Transverse colon (tissue), 4 donors: ENCODE measurements at regions not wholly inside any gene's neighbourhood (a gene's known extent, or its start where the extent isn't known, plus 50 kb on each side); places are given as distances from the start of the nearest gene placed in this dataset.
"Not testable (repeated sequence)": the region's sequence is repeated elsewhere in the genome, so short reads cannot be mapped to it uniquely, and the experiment has no call there.

Source experiments
- DNase-seq: peaks from one replicate; pipeline ENCODE4 v3.0.0-alpha.2; 2019
- H3K27ac ChIP-seq, 4 donors: fragments of 200-600 bp; sonication (generic); 2 replicates each; pipeline ENCODE4 v1.5.1; 2016 to 2018; ENCODE audit warnings: inconsistent platforms in 4 of 4
- H3K27me3 ChIP-seq: fragments of 200-600 bp; sonication (generic); 2 replicates; pipeline ENCODE4 v1.5.1; 2017; ENCODE audit warnings: inconsistent platforms
- H3K36me3 ChIP-seq, 4 donors: fragments of 200-600 bp; sonication (generic); 2 replicates each; pipeline ENCODE4 v1.5.1; 2017 to 2019; ENCODE audit warnings: inconsistent platforms in 4 of 4
- H3K4me1 ChIP-seq, 4 donors: fragments of 200-600 bp; sonication (generic); 2 replicates each; pipeline ENCODE4 v1.5.1; 2017 to 2020; ENCODE audit warnings: inconsistent platforms in 4 of 4
- H3K4me3 ChIP-seq, 4 donors: fragments of 200-600 bp; sonication (generic); 1 replicate in 1 of 4; 2 replicates in 3 of 4; pipeline versions ENCODE4 v1.5.1 to v1.6.1; 2017 to 2019; ENCODE audit warnings: inconsistent platforms in 4 of 4
- H3K9me3 ChIP-seq, 2 donors: fragments of 200-600 bp; sonication (generic); 2 replicates each; pipeline ENCODE4 v1.5.1; 2017 to 2019; ENCODE audit warnings: inconsistent platforms in 2 of 2
- EP300 ChIP-seq: sonication (generic); formaldehyde crosslinking; IDR thresholded peaks from one replicate; pipeline ENCODE4 v1.6.1; 2017; ENCODE audit warnings: antibody characterized with exemption, low read depth
- POLR2A ChIP-seq: fragments of 450-650 bp; IDR thresholded peaks from one replicate; pipeline ENCODE4 v1.6.1; 2016; ENCODE audit warnings: antibody characterized with exemption, mild to moderate bottlenecking, moderate library complexity
- POLR2AphosphoS5 ChIP-seq, 3 donors: sonication (generic); formaldehyde crosslinking; IDR thresholded peaks; one replicate each; pipeline ENCODE4 v1.6.1; 2016; ENCODE audit warnings: antibody characterized with exemption in 3 of 3
- WGBS, 2 donors: methylation state at CpG; one replicate each; pipeline ENCODE4 v1.1.5; 2018; ENCODE audit warnings: low coverage in 1 of 2; 5-methylcytosine and 5-hydroxymethylcytosine counted together
- in situ Hi-C, 4 donors: fragments of 200-750 bp; cut with MboI; loops; one replicate each; pipeline versions ENCODE4 v1.15.0 to v1.15.1; 2017; ENCODE audit warnings: low sequenced_read_pairs in 3 of 4, low pct_ligation_motif_present in 1 of 4, low pct_unique_long_range_greater_than_20kb in 1 of 4
- intact Hi-C: fragments of 100-400 bp; cut with DNase I; formaldehyde crosslinking; loops from one replicate; pipeline ENCODE4 v1.15.1; 2023; ENCODE audit warnings: low total_unique reads
- TF ChIP-seq, protein P1 (sequence below), 5 experiments: fragments of 200-600 bp in 3 of 5; fragments of 450-650 bp in 2 of 5; sonication (generic) in 3 of 5; IDR thresholded peaks; 1 replicate in 2 of 5; 2 replicates in 3 of 5; pipeline ENCODE4 v1.5.1; 2016 to 2017; ENCODE audit warnings: antibody characterized with exemption in 5 of 5, inconsistent platforms in 3 of 5, mild to moderate bottlenecking in 2 of 5, moderate library complexity in 1 of 5

GRCh38 chr5:120345947-120346346, 118.2 kb upstream of the PRR16 start:
- no peaks in the 10 kb centered on the region for H3K9me3 ChIP-seq
- WGBS, 2 donors: 84 to 93% methylated on average over 4 of the region's 4 CpGs
- no peaks in the 10 kb centered on the region for H3K36me3 ChIP-seq
- no peaks in the 10 kb centered on the region for H3K4me1 ChIP-seq
- no peaks in the 10 kb centered on the region for H3K27me3 ChIP-seq
- in situ Hi-C loops (no loop called here), intact Hi-C loops (no loop called here)
- H3K4me3 ChIP-seq: no peak overlapping the region
- H3K27ac ChIP-seq: no peak overlapping the region
- TF ChIP-seq, protein P1, sequence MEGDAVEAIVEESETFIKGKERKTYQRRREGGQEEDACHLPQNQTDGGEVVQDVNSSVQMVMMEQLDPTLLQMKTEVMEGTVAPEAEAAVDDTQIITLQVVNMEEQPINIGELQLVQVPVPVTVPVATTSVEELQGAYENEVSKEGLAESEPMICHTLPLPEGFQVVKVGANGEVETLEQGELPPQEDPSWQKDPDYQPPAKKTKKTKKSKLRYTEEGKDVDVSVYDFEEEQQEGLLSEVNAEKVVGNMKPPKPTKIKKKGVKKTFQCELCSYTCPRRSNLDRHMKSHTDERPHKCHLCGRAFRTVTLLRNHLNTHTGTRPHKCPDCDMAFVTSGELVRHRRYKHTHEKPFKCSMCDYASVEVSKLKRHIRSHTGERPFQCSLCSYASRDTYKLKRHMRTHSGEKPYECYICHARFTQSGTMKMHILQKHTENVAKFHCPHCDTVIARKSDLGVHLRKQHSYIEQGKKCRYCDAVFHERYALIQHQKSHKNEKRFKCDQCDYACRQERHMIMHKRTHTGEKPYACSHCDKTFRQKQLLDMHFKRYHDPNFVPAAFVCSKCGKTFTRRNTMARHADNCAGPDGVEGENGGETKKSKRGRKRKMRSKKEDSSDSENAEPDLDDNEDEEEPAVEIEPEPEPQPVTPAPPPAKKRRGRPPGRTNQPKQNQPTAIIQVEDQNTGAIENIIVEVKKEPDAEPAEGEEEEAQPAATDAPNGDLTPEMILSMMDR (IDR thresholded peaks at IDR 0.05): no peak
- no peak for TF ChIP-seq EP300
- no peak for TF ChIP-seq POLR2AphosphoS5 (IDR thresholded peaks at IDR 0.05)
- no peak for TF ChIP-seq POLR2A
- DNase-seq: no peak

DNA sequence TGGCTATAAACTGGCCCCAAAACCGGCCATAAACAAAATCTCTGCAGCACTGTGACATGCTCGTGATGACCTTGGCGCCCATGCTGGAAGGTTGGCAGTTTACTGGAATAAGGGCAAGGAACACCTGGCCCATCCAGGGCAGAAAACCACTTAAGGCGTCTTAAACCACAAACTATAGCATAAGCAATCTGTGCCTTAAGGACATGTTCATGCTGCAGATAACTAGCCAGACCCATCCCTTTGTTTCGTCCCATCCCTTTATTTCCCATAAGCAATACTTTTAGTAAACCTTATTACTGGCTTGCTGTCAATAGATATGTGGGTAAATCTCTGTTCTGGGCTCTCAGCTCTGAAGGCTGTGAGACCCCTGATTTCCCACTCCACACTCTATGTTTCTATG, 113.0 kb upstream of the PRR16 start:
- intact Hi-C loops, H3K4me1 ChIP-seq, in situ Hi-C loops, DNase-seq, H3K27me3 ChIP-seq, H3K36me3 ChIP-seq, H3K4me3 ChIP-seq, H3K27ac ChIP-seq, H3K9me3 ChIP-seq: not testable (repeated sequence)
- WGBS, 2 donors: 90 to 100% methylated on average over 3 to 5 of the region's 5 CpGs

DNA sequence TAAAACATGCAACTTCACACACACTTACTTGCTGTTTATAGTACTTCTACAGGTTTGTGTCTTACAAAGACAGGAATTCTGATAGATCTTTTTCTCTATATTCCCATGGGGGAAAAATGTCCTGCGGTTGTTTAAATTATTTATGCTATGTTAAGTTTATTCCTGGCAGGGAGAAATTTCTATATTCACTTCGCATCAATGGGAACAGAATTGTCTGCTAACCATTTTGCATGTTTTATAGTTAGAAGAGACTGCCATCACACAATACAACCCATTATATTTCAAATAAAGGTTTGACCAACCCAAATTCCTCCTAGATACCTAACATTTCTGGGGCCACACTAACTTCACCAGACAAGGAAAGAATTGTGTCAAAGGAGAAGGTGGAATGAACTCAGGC, 110.0 kb upstream of the PRR16 start:
- peaks cover 0 to 6% of the 10 kb centered on the region in 2 donors for H3K9me3 ChIP-seq
- in situ Hi-C loops: no loop called here
- H3K4me3 ChIP-seq: no peak overlapping the region
- H3K27ac ChIP-seq: no peak overlapping the region
- DNase-seq: no peak
- no peaks in the 10 kb centered on the region for H3K4me1 ChIP-seq
- intact Hi-C loops: no loop called here
- 81 to 91% methylated on average over 2 of the region's 2 CpGs for WGBS, 2 donors
- no peaks in the 10 kb centered on the region for H3K36me3 ChIP-seq
- no peaks in the 10 kb centered on the region for H3K27me3 ChIP-seq
- no peak for TF ChIP-seq POLR2AphosphoS5 (IDR thresholded peaks at IDR 0.05)
- TF ChIP-seq, protein P1 (IDR thresholded peaks at IDR 0.05): no peak
- no peak for TF ChIP-seq EP300
- no peak for TF ChIP-seq POLR2A

DNA sequence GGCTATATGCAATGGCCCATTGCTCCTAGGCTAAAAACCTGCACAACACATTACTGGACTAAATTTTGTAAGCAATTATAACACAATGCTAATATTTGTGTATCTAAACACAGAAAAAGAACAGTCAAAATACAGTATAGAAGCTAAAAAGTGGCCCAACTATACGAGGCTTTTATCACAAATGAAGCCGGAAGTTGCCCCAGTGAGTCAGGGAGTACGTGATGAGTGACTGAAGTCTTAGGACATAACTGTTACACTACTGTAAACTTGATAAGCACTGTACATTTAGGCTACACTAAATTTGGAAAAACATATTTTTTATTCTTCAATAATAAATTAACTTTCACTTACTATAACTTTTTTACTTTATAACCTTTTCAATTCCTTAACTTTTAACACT, 105.2 kb upstream of the PRR16 start:
- in situ Hi-C loops: no loop called here
- WGBS, 2 donors: 91 to 93% methylated on average over 3 of the region's 3 CpGs
- Histone ChIP-seq H3K27me3 (no peaks in the 10 kb centered on the region), H3K4me1 (no peaks in the 10 kb centered on the region), H3K36me3 (no peaks in the 10 kb centered on the region), H3K4me3 (no peak overlapping the region), H3K27ac (no peak overlapping the region), H3K9me3 (no peaks in the 10 kb centered on the region)
- intact Hi-C loops: no loop called here
- no peak for DNase-seq
- TF ChIP-seq EP300 (no peak), POLR2AphosphoS5 (IDR thresholded peaks at IDR 0.05) (no peak), POLR2A (no peak)
- TF ChIP-seq, protein P1 (IDR thresholded peaks at IDR 0.05): no peak

GRCh38 chr5:120361941-120362340, 102.2 kb upstream of the PRR16 start:
- WGBS, 2 donors: 79 to 94% methylated on average over 3 of the region's 3 CpGs
- DNase-seq: no peak
- no peak for TF ChIP-seq EP300
- no peak for TF ChIP-seq POLR2A
- TF ChIP-seq, protein P1 (IDR thresholded peaks at IDR 0.05): no peak
- no peak for TF ChIP-seq POLR2AphosphoS5 (IDR thresholded peaks at IDR 0.05)
- intact Hi-C loops (no loop called here), in situ Hi-C loops (no loop called here)
- no peaks in the 10 kb centered on the region for H3K4me1 ChIP-seq
- no peak overlapping the region for H3K27ac ChIP-seq
- no peaks in the 10 kb centered on the region for H3K9me3 ChIP-seq
- no peaks in the 10 kb centered on the region for H3K36me3 ChIP-seq
- no peaks in the 10 kb centered on the region for H3K27me3 ChIP-seq
- H3K4me3 ChIP-seq: no peak overlapping the region
